ENCODE measurements at regions not wholly inside any gene's neighbourhood (a gene's known extent, or its start where the extent isn't known, plus 50 kb on each side); places are given as distances from the start of the nearest gene placed in this dataset.

DNA sequence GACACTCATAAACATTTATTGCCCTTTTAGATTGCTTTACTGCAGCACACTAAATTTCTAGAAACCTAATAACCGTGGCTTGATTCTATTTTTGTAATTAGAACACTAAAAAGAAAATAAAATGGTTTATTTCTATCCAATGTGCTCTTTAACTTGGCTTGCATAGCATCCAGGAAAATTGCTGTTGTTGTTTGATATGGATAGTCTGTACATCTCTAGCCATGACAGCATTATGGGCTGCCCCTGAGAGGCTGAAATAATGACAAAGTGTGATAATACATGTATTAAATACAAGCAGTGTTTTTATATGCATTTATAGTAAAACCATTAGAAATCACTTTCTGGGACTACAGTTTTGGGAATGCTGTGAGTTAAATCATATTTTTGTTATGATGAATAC is 472.5 kb downstream of the EPM2A start:
- Histone ChIP-seq H3K4me1 (ENCODE audit: insufficient read depth, low read length) (peaks cover 27% of the 10 kb centered on the region), H4K20me1 (ENCODE audit: insufficient read depth, low read length) (no peaks in the 10 kb centered on the region), H2AFZ (ENCODE audit: low read length) (no peak overlapping the region), H3K9ac (ENCODE audit: insufficient read depth, low read depth, low read length) (no peak overlapping the region), H3K9me3 (ENCODE audit: low read length) (no peaks in the 10 kb centered on the region), H3K4me3 (replicated peaks in 1 of 3; ENCODE audit: insufficient read depth in 1 of 3, low read depth in 2 of 3, low read length in 3 of 3) (no peak overlapping the region), H3K36me3 (replicated peaks in 1 of 2; ENCODE audit: control insufficient read depth in 1 of 2, insufficient read depth in 2 of 2, low read length in 2 of 2) (no peaks in the 10 kb centered on the region), H3K79me2 (ENCODE audit: insufficient read depth, low read length) (no peaks in the 10 kb centered on the region), H3K27me3 (ENCODE audit: control insufficient read depth in 1 of 2, insufficient read depth in 2 of 2, low read length in 2 of 2) (no peaks in the 10 kb centered on the region), H3K27ac (ENCODE audit: extremely low read length, insufficient read depth, low read length) (no peak overlapping the region), H3K4me2 (ENCODE audit: low read depth, low read length) (no peak overlapping the region)
- DNase-seq (ENCODE audit: low spot score) (no peak), ATAC-seq (no peak), FAIRE-seq (no peak)
- in situ Hi-C loops (cut with HindIII; ENCODE audit: extremely low pct_ligation_motif_present, low pct_unique_long_range_greater_than_20kb): no loop called here
- CTCF ChIA-PET (ENCODE audit: low intra/inter-chr PET ratio, low total read pairs): no interaction called here
- POLR2A ChIA-PET: no interaction called here
- TF ChIP-seq, protein P1, sequence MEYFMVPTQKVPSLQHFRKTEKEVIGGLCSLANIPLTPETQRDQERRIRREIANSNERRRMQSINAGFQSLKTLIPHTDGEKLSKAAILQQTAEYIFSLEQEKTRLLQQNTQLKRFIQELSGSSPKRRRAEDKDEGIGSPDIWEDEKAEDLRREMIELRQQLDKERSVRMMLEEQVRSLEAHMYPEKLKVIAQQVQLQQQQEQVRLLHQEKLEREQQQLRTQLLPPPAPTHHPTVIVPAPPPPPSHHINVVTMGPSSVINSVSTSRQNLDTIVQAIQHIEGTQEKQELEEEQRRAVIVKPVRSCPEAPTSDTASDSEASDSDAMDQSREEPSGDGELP (IDR thresholded peaks at IDR 0.05; ENCODE audit: borderline replicate concordance, low read depth): no peak
- intact Hi-C loops (cut with micrococcal nuclease; ENCODE audit: unreplicated experiment): loop anchor here (10.0 kb wide), 1 partner anchor 472 kb away; the partner anchor contains the start of gene EPM2A
- no TSS peak for BruUV-seq (replicated peaks)
- 89% methylated on average over 1 of the region's 1 CpG for WGBS (ENCODE audit: low lambda C conversion rate)

DNA sequence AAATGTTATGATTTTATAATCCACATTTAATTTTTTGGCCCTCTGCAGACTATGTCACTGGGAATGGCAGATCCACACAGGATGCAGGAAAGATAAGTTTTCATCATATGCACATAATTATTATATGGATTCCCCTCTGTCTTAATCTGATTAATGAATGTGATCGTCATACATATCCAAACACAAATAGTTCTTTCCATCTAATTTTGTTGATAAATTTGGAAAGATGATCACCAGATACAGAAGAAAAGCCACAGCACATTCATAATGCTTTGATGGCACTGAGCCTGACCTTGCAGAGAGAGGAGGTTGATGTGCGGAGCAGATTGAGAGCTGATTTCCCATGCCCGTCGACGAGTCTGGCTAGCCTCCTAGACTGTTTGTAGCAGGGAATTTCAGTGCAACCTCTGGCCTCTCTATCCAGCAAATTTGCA is 471.5 kb downstream of the EPM2A start:
- Histone ChIP-seq H3K4me1 (ENCODE audit: insufficient read depth, low read length) (peaks cover 37% of the 10 kb centered on the region), H3K27ac (ENCODE audit: extremely low read length, insufficient read depth, low read length) (no peak overlapping the region), H3K79me2 (ENCODE audit: insufficient read depth, low read length) (no peaks in the 10 kb centered on the region), H3K9me3 (ENCODE audit: low read length) (no peaks in the 10 kb centered on the region), H2AFZ (ENCODE audit: low read length) (no peak overlapping the region), H3K4me2 (ENCODE audit: low read depth, low read length) (no peak overlapping the region), H3K9ac (ENCODE audit: insufficient read depth, low read depth, low read length) (no peak overlapping the region), H3K36me3 (replicated peaks in 1 of 2; ENCODE audit: control insufficient read depth in 1 of 2, insufficient read depth in 2 of 2, low read length in 2 of 2) (no peaks in the 10 kb centered on the region), H3K27me3 (ENCODE audit: control insufficient read depth in 1 of 2, insufficient read depth in 2 of 2, low read length in 2 of 2) (no peaks in the 10 kb centered on the region), H4K20me1 (ENCODE audit: insufficient read depth, low read length) (no peaks in the 10 kb centered on the region), H3K4me3 (replicated peaks in 1 of 3; ENCODE audit: insufficient read depth in 1 of 3, low read depth in 2 of 3, low read length in 3 of 3) (no peak overlapping the region)
- CTCF ChIA-PET (ENCODE audit: low intra/inter-chr PET ratio, low total read pairs): no interaction called here
- WGBS (ENCODE audit: low lambda C conversion rate): 97% methylated on average over 5 of the region's 5 CpGs
- ATAC-seq (no peak), DNase-seq (ENCODE audit: low spot score) (no peak), FAIRE-seq (no peak)
- in situ Hi-C loops (cut with HindIII; ENCODE audit: extremely low pct_ligation_motif_present, low pct_unique_long_range_greater_than_20kb): no loop called here
- intact Hi-C loops (cut with micrococcal nuclease; ENCODE audit: unreplicated experiment): loop anchor here (10.0 kb wide), 1 partner anchor 471 kb away; the partner anchor contains the start of gene EPM2A
- TF ChIP-seq ZMYM2 (CRISPR knock-in tag; IDR thresholded peaks at IDR 0.05): no peak
- BruUV-seq (replicated peaks): no TSS peak
- POLR2A ChIA-PET: no interaction called here

All from HepG2 (cell line).